ENCODE measurements at regions not wholly inside any gene's neighbourhood (a gene's known extent, or its start where the extent isn't known, plus 50 kb on each side); places are given as distances from the start of the nearest gene placed in this dataset.

- TF ChIP-seq, protein P1, sequence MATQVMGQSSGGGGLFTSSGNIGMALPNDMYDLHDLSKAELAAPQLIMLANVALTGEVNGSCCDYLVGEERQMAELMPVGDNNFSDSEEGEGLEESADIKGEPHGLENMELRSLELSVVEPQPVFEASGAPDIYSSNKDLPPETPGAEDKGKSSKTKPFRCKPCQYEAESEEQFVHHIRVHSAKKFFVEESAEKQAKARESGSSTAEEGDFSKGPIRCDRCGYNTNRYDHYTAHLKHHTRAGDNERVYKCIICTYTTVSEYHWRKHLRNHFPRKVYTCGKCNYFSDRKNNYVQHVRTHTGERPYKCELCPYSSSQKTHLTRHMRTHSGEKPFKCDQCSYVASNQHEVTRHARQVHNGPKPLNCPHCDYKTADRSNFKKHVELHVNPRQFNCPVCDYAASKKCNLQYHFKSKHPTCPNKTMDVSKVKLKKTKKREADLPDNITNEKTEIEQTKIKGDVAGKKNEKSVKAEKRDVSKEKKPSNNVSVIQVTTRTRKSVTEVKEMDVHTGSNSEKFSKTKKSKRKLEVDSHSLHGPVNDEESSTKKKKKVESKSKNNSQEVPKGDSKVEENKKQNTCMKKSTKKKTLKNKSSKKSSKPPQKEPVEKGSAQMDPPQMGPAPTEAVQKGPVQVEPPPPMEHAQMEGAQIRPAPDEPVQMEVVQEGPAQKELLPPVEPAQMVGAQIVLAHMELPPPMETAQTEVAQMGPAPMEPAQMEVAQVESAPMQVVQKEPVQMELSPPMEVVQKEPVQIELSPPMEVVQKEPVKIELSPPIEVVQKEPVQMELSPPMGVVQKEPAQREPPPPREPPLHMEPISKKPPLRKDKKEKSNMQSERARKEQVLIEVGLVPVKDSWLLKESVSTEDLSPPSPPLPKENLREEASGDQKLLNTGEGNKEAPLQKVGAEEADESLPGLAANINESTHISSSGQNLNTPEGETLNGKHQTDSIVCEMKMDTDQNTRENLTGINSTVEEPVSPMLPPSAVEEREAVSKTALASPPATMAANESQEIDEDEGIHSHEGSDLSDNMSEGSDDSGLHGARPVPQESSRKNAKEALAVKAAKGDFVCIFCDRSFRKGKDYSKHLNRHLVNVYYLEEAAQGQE (IDR thresholded peaks at IDR 0.05; ENCODE audit: unreplicated experiment): no peak
- no peak for TF ChIP-seq CREB1 (CRISPR knock-in tag; IDR thresholded peaks at IDR 0.05; ENCODE audit: low read depth)
These were observed 1130.1 kb upstream of the CELF4 start (continued) for GRCh38 chr18:38695559-38696280.

DNA sequence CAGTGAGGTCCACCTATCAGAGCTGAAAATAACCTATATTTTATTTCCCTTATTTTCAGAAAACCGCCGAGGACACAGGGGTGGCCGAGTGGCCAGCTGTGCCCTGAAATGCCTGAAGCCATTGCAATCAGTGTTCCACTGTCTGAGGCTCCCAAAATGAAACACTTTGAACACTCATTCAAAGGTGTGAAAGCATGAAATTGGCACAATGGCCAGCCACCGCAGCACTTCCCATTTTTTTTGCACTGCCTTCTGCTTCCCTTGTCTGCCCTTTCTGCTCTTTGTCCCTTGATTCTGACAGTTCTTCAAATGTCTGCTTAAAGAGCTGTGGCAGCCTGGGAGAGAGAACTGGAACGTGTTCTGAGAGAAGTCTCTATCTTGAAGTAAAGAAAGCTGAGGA lies 1127.5 kb upstream of the CELF4 start:
- no peaks in the 10 kb centered on the region for H3K9me3 Mint-ChIP-seq
- Histone ChIP-seq H3K79me2 (replicated peaks; ENCODE audit: insufficient read depth) (no peaks in the 10 kb centered on the region), H3K36me3 (ENCODE audit: insufficient read depth) (no peaks in the 10 kb centered on the region), H3K4me1 (ENCODE audit: insufficient read depth) (peaks cover 8% of the 10 kb centered on the region), H3F3A (replicated peaks; ENCODE audit: low read depth) (no peaks in the 10 kb centered on the region), H2AFZ (no peak overlapping the region), H3K9me2 (ENCODE audit: insufficient read depth) (peaks cover 6% of the 10 kb centered on the region; the same call in 1 of the 2 replicates), H3K27me3 (ENCODE audit: insufficient read depth) (no peaks in the 10 kb centered on the region), H3K27ac (ENCODE audit: low read depth) (no peak overlapping the region), H3K4me3 (no peak overlapping the region), H3K4me2 (no peak overlapping the region), H4K20me1 (replicated peaks; ENCODE audit: insufficient read depth) (no peaks in the 10 kb centered on the region)
- DNase-seq (ENCODE audit: low spot score): no peak
- H3K27ac Mint-ChIP-seq: no peak overlapping the region
- no peak for ATAC-seq
- peaks cover 2% of the 10 kb centered on the region for H3K27me3 Mint-ChIP-seq (ENCODE audit: insufficient read depth, low read depth, poor library complexity)
- H3K36me3 Mint-ChIP-seq (ENCODE audit: low read depth): no peaks in the 10 kb centered on the region
- H3K4me1 Mint-ChIP-seq: peaks cover 7% of the 10 kb centered on the region
- H3K4me3 Mint-ChIP-seq: no peak overlapping the region
- TF ChIP-seq ZNF114 (CRISPR knock-in tag; IDR thresholded peaks at IDR 0.05): no peak
- no peak for TF ChIP-seq EZH2phosphoT487 (IDR thresholded peaks at IDR 0.05; ENCODE audit: unreplicated experiment)
- TF ChIP-seq STAT1 (IDR thresholded peaks at IDR 0.05; ENCODE audit: unreplicated experiment): no peak
- no peak for TF ChIP-seq POLR2AphosphoS5 (IDR thresholded peaks at IDR 0.05; ENCODE audit: low read depth)
- TF ChIP-seq, protein P1 (IDR thresholded peaks at IDR 0.05; ENCODE audit: unreplicated experiment): no peak
- no peak for TF ChIP-seq CTCF (conservative IDR thresholded peaks at IDR 0.05; ENCODE audit: low read depth in 2 of 2)
- no peak for TF ChIP-seq ZNF462 (CRISPR knock-in tag; IDR thresholded peaks at IDR 0.05)
- no peak for TF ChIP-seq CREB1 (CRISPR knock-in tag; IDR thresholded peaks at IDR 0.05; ENCODE audit: low read depth)

Measured in GM23338 (cell line).